AG09319 (cell line): ENCODE measurements at regions not wholly inside any gene's neighbourhood (a gene's known extent, or its start where the extent isn't known, plus 50 kb on each side); places are given as distances from the start of the nearest gene placed in this dataset.

ENCODE experiments used
- DNase-seq: peaks from one replicate; pipeline ENCODE4 v3.0.0-alpha.2; 2010; ENCODE audit warnings: low read depth; ENCODE audit errors: extremely low read depth
- TF ChIP-seq, protein P1 (sequence below): IDR thresholded peaks from 2 replicates; pipeline ENCODE4 v1.5.1; 2011; ENCODE audit warnings: low read depth, mild to moderate bottlenecking, inconsistent platforms, low read length, moderate library complexity

DNA sequence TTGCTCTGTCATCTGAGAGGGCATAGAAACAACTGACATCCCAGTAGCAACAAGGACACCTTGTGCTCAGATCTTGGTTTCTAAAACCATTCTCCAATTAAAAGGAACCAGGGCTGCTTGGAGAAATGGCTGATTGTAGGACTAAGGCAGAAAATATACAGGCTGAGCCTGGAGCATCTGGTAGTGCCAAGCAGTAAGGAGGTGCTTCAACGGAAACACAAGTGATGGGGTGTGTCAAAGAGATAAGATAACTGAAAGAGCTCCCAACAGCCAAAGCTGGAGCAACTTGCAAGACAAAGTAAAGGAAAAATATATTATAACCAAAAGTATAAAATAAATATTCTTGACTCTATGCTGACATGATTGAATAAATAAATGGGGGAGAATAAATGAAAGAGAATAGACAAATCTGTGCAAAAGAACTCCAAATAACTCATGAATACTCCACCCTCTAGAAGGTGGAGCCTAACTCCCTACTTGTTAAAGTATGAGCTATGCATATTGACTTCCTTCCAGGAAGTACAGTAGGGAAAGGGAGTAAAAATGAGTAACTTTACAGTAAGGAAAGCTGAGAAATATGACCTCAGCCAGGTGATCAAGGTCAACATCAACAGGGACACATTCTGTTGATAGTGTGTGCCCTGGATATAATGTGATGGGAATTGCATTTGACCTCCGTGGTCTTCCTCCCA, 162.4 kb downstream of the NOC3L start:
- TF ChIP-seq, protein P1, sequence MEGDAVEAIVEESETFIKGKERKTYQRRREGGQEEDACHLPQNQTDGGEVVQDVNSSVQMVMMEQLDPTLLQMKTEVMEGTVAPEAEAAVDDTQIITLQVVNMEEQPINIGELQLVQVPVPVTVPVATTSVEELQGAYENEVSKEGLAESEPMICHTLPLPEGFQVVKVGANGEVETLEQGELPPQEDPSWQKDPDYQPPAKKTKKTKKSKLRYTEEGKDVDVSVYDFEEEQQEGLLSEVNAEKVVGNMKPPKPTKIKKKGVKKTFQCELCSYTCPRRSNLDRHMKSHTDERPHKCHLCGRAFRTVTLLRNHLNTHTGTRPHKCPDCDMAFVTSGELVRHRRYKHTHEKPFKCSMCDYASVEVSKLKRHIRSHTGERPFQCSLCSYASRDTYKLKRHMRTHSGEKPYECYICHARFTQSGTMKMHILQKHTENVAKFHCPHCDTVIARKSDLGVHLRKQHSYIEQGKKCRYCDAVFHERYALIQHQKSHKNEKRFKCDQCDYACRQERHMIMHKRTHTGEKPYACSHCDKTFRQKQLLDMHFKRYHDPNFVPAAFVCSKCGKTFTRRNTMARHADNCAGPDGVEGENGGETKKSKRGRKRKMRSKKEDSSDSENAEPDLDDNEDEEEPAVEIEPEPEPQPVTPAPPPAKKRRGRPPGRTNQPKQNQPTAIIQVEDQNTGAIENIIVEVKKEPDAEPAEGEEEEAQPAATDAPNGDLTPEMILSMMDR: no peak
- DNase-seq: no peak

DNA sequence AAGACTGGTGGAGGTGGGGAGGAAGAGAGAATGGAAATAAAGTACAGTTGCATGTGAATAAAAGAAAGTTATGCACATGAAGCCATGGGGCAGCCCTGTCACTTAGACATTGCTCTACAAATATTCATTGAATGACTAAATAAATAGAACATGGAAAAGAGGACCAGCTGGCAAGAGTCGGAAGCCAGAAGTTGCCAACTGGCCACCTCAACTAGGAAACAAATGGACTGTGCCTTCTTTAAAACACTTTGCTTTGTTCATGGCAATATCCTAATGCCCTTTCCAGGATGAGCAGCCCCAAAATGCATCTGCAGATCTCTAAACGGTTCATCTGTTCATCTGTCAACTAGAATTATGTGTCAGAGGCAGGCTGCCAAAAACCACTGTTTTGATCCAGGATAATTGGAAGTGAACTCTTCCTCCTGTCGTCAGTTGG, 157.3 kb downstream of the NOC3L start:
- TF ChIP-seq, protein P1: no peak
- no peak for DNase-seq

DNA sequence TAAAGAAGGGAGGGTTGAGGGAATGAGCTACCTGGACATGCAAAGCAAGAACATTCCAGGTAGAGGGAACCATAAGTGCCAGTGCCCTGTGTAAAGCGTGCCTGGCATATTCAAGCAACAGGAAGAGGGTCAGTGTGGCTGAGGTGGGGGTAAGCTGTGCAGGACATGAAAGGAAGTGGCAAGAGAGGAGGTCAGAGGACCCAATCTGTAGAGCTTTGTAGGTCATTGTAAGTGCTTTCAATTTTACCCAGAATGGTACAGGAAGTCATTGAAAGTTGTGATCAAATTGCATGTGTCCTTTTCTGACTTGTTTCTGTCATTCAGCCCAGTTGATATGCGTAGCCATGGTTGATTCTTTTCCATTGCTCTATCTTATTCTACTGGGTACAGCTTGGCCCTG, 156.6 kb downstream of the NOC3L start:
- no peak for DNase-seq
- TF ChIP-seq, protein P1: no peak

DNA sequence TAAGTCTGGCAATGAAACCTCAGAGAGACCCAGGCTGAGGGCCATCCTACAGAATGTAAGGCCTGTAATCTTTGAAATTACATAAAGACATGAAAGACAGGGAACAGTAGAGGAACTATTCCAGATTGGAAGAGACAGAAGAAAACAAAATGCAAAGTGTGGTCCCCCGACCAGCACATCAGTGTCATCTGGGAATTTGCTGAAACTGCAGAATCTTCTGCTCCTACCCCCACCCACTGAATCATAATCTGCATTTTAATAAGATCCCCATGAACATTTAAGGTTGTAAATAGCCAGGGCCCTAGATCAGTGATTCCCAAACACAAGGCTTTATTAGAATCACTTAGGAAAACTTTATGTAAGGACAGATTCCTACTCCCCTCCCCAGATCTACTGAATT, 154.4 kb downstream of the NOC3L start:
- TF ChIP-seq, protein P1: no peak
- DNase-seq: no peak

DNA sequence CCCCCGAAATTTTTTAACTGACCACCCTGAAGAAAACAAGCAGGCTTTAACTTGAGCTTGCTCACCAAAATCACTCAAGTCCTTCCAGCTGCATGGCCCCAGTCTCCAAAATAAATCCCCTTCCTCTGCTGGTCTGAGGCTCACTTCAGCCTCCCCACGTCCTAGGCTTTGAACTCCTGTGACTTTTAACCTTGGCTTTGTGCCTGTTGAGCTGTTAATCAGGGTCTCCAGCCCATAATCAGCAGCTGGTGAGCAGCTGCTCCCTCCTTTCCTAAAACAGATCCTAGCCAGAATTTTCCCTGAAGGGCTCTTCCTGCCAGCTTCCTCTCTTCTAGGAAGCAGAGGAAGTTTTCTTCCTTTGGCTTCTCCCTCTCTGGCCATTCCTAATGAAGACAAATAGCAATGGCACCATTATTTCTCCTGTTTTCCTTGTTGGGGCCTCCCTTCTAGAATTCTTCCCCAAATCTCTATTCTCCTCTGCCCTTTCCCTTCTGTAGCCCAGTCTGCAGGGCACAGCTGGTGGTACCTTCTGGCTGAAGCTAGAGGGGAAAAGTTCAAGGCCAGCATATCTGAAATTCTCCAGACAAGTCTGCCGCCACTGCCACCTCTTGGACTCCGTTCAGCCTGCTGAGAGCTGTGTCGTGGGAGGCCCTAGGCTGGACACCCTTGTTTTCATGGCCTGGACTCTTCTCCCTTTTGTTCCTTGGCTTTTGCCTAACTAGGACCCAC, 152.1 kb downstream of the NOC3L start:
- TF ChIP-seq, protein P1: no peak
- no peak for DNase-seq

DNA sequence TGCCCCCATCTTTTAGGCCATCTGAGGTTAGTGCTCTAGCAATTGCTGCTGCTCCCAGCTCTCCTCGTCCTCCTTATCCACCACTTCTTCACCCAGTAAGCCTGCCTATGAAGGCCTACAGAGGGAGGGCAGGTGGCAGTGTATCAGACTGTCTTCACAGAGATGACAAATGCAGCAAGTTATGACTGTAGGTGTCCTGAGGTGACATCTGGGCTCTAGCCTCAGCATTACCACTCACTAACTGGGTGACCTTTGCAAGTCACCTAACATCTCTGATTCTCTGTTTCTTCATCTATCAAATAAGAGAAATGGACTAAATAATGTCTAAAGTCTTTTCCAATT, 151.6 kb downstream of the NOC3L start:
- DNase-seq: no peak
- TF ChIP-seq, protein P1: no peak

DNA sequence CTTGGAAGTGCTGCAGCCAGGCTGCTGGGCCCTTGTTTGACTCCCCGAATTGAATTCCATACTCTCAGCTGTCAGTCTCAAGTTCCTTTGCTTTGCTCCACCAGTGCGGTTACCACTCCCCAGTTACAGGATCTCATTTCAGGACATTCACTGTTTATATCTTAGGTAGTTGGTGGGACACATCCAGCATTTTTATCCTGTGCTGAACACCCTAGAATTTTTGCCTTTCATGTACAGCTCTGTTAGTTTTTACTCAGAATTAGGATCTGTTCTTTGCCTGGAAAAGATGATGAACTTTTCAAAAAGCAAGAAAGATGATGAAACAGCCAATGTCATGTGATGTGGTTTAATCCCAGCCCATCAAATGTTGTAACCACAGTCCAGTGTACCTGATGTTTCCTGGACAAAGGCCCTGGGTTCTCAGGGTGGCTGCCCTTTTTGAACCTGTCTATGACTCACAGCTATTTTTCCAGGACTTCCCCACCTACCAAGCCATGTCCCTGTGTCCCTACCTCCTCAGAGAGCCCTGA, 149.7 kb downstream of the NOC3L start:
- no peak for DNase-seq
- TF ChIP-seq, protein P1: no peak
